ENCODE measurements at regions not wholly inside any gene's neighbourhood (a gene's known extent, or its start where the extent isn't known, plus 50 kb on each side); places are given as distances from the start of the nearest gene placed in this dataset.

GRCh38 chr5:21694567-21694966 lies 1158.6 kb downstream of the CDH12 start:
- no peak for DNase-seq

DNA sequence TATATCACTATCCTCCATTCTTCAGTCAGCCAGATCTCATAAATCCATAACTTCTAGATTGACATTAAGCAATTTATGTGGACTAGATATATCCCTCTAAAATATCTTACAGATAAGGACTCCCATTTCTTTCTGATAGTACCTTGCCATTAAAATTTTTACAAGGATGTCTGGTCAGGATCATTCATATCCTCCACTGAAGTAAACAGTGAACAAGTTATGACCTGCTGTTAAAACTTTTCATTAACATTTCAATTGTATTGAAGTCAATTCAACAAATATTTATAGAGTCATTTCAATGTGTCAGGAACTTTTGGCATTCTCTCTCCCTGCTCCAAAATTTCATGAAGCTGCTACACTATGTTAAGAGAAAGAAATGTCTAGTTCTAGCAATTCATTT lies 1159.6 kb downstream of the CDH12 start:
- DNase-seq, result no peak

GRCh38 chr5:21689587-21689986 lies 1163.6 kb downstream of the CDH12 start:
- DNase-seq, result no peak

DNA sequence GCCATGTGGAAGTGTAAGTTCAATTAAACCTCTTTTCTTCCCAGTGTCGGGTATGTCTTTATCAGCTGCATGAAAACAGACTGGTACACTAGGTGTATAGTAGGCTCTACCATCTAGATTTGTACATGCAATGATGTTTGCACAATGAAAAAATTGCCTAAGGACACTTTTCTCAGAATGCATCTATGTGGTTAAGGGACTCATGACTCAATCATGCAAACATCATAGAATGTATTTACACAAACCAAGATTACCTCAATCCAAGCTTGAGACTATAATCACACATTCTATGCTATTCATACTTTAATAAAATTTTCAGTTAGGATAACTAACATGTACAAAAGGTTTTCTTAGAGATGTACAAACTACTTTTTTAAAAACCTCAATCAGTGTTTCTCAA lies 1164.5 kb downstream of the CDH12 start:
- no peak for DNase-seq

GRCh38 chr5:21687621-21688020 lies 1165.5 kb downstream of the CDH12 start:
- no peak for DNase-seq

DNA sequence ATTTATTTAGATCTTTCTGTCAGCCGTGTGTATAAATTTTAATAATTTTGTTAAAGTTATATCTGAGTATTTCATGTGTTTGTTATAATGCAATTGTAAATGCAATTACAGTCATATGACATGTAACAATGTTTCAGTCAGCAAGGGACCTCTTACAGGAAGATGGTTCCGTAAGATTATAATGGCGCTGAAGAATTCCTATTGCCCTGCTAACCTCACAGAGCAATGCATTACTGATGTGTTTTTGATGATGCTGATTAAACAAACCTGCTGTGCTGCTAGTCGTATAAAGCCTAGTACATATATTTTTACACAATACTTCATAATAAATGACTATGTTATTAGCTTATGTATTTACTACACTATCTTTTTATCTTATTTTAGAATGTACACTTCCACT lies 1166.4 kb downstream of the CDH12 start:
- DNase-seq, result no peak

DNA sequence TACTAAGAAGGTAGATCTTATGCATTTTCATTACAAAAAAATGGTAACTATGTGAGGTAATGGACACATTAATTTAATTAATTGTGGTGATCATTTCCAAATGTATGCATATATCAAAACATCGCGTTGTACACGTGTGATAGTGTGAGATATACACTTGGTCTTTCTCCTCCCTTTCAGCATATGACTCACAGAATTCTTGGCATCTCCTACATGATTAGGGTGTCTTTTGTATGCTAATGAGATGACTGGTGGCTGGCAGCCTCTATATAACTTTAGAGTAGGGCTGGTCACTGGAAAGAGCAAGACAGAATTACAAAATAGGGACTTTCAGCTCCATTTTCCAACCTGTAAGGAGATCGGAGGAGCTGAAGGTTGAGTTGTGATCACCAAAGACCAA lies 1167.6 kb downstream of the CDH12 start:
- no peak for DNase-seq

DNA sequence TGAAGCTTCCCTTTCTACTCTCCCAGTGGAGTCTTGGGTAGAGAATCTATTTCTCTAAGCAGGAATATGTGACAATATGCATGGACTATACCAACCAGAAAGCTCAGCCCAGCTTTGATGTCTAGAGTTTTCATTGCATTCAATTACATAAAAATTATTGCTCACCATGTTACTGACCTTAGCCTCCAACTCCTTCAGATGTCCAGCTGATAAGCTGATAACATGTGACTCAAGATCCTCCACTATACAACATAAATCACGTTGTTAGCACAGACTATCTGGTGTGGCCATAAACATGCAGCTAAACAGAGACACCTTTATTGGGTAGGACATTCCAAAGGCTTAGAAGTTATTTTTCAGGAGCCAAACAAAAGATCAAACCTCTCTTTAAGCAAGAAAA lies 1168.2 kb downstream of the CDH12 start:
- no peak for DNase-seq

GRCh38 chr5:21681911-21682310 lies 1171.2 kb downstream of the CDH12 start:
- no peak for DNase-seq

GRCh38 chr5:21680641-21681040 lies 1172.5 kb downstream of the CDH12 start:
- DNase-seq, result no peak

GRCh38 chr5:21680196-21680595 lies 1172.9 kb downstream of the CDH12 start:
- no peak for DNase-seq

GRCh38 chr5:21678526-21678925 lies 1174.6 kb downstream of the CDH12 start:
- no peak for DNase-seq

GRCh38 chr5:21672911-21673310 lies 1180.2 kb downstream of the CDH12 start:
- DNase-seq, result no peak

DNA sequence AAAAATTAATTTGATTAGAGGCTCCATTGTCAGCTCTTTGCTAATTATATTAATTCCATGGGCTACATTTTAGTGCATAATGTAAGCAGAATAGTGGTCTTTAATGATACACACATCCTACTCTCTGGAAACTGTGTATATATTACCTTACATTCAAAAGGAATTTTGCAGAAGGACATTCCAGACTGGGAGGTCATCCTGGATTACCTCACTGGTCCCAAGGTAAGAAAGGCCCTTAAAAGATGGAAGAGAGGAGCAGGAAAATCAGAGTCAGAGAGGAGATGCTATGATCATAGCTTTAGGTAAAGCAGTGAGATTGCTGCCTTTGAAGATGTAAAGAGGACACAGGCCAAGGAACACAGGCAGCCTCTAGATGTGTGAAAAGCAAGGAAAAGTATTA lies 1180.8 kb downstream of the CDH12 start:
- no peak for DNase-seq

DNA sequence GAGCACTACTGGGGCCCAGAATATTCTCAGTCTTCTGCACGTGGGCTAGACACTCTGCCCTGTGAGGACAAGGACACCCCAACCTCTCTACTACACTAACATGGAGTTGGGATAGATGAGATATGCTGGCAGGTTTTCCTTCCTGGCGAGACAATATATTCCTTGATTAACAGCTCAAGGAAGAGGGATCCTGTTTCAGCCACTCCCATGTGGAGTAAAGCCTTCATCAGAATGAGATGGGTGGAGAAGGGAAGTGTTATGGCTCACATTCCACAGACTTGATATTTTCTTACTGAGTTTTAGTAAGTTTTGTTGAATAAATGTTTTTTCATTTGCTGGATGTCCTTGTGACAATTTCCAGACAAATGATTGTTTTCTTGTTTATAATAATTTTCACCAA lies 1187.6 kb downstream of the CDH12 start:
- no peak for DNase-seq

- no peak for DNase-seq
These were observed 1190.1 kb downstream of the CDH12 start for GRCh38 chr5:21663082-21663481.

GRCh38 chr5:21661184-21661583 lies 1192.0 kb downstream of the CDH12 start:
- no peak for DNase-seq

- DNase-seq, result no peak
These were observed 1198.6 kb downstream of the CDH12 start for GRCh38 chr5:21654556-21654955.

GRCh38 chr5:21649969-21650368 lies 1203.2 kb downstream of the CDH12 start:
- no peak for DNase-seq

GRCh38 chr5:21646469-21646868 lies 1206.7 kb downstream of the CDH12 start:
- no peak for DNase-seq

GRCh38 chr5:21644032-21644431 lies 1209.1 kb downstream of the CDH12 start:
- DNase-seq, result no peak

DNA sequence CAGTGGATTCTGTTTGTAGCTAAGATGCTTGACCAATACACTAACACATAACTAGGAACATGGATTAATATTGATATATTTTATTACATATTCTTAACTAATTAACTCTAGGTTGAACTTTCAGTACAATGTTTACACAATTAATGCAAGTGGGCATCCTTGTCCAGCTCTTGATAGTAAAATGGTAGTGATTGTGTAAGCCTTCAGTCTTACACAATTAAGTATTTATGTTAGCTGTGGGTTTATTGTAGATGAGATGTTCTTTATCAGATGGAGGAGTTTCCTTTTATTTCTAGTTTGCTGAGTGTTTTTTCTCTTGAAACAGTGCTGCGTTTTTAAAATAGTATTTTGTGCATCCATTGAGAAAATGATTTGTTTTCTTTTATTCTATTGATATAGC lies 1210.8 kb downstream of the CDH12 start:
- DNase-seq, result no peak

DNA sequence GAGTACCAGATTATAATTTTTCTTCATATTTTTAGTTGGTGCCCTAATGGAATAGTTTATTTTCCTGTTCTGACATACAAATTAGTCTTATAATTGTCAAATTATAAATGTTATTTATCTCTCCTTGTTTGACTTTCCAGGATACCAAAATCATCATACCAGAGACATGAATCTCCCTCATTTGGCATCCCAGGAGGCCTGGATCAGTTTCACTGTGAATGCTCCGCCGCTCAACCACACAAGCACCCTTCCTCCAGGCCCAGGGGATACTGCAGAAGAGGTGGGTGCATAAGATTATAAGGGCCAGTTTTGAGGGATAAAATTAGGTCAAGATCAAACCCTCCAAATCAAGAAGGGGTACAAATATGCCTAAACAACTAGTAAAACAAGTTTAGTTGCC lies 1229.3 kb downstream of the CDH12 start:
- no peak for DNase-seq

GRCh38 chr5:21615195-21615765 lies 1237.9 kb downstream of the CDH12 start:
- no peak for DNase-seq

- DNase-seq, result no peak
These were observed 1239.1 kb downstream of the CDH12 start for GRCh38 chr5:21613971-21614488.

DNA sequence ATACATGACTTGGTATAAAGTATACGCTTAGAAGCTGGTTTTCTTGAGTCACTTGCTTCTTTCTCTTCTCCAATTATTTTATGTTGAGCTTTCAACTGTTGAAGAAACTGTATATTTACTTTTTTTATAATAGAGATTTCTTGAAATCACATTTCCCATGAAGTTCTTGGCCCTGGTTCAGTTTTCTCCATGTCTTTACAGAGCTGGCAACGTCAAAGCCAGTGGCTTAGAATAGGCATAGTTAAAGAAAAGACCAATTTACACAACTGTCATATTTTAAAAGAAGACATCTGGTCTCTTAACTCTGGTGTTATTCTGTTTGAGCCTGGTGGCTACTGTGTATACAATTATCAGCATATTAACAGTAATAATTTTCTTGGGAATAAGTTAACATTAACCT lies 1249.3 kb downstream of the CDH12 start:
- DNase-seq, result no peak
